B cell (primary cell): ENCODE measurements at regions not wholly inside any gene's neighbourhood (a gene's known extent, or its start where the extent isn't known, plus 50 kb on each side); places are given as distances from the start of the nearest gene placed in this dataset.

Experiments used
- ATAC-seq: fragments of 200-7000 bp; cut with Tn5 transposase; one replicate; pipeline ENCODE4 v1.10.0; 2021; ENCODE audit warnings: low read depth, mild to moderate bottlenecking, moderate number of reproducible peaks, moderate library complexity
- CTCF ChIA-PET: fragments of 350-600 bp; sonication (Branson Sonifier 250); formaldehyde crosslinking; loops from one replicate; lab custom pipeline; 2021; ENCODE audit warnings: antibody characterized with exemption, inconsistent platforms; lab: Charles Lee
- POLR2A ChIA-PET: fragments of 350-600 bp; sonication (Branson Sonifier 250); formaldehyde crosslinking; loops from one replicate; lab custom pipeline; 2021; ENCODE audit warnings: antibody characterized with exemption; lab: Charles Lee
- DNase-seq: peaks from one replicate; pipeline ENCODE4 v3.0.0; 2013
- H2AFZ ChIP-seq: 2 replicates; pipeline ENCODE4 v1.6.1; 2012; ENCODE audit warnings: mild to moderate bottlenecking, low read depth, low read length; ENCODE audit not compliant: insufficient read depth, poor library complexity, severe bottlenecking
- H3K27ac ChIP-seq, 2 donors: 1 replicate in 1 of 2; 2 replicates in 1 of 2; pipeline ENCODE4 v1.5.1; 2012 to 2013; ENCODE audit warnings: low read length in 2 of 2, mild to moderate bottlenecking in 2 of 2, moderate library complexity in 1 of 2
- H3K27me3 ChIP-seq, 4 experiments: fragments of 200-600 bp in 1 of 4; sonication (generic) in 1 of 4; replicated peaks in 1 of 4; 1 replicate in 2 of 4; 2 replicates in 2 of 4; pipeline versions ENCODE4 v1.6.1 to v1.7.0; 2013 to 2016; ENCODE audit warnings: low read length in 3 of 4, mild to moderate bottlenecking in 2 of 4, mixed read lengths in 1 of 4, moderate library complexity in 1 of 4; ENCODE audit not compliant: insufficient read depth in 4 of 4, control insufficient read depth in 3 of 4; ENCODE audit errors: control extremely low read depth in 1 of 4
- H3K36me3 ChIP-seq, 2 experiments: replicated peaks in 1 of 2; 1 replicate in 1 of 2; 2 replicates in 1 of 2; pipeline versions ENCODE4 v1.6.1 to v1.7.1; 2013; ENCODE audit warnings: low read length in 1 of 2; ENCODE audit not compliant: insufficient read depth in 2 of 2, control insufficient read depth in 1 of 2; ENCODE audit errors: control extremely low read depth in 1 of 2, extremely low read depth in 1 of 2
- H3K4me1 ChIP-seq, 2 donors: fragments of 200-600 bp in 1 of 2; sonication (generic) in 1 of 2; 1 replicate in 1 of 2; 2 replicates in 1 of 2; pipeline versions ENCODE4 v1.5.1 to v1.6.1; 2013 to 2017; ENCODE audit warnings: low read length in 2 of 2; ENCODE audit not compliant: control insufficient read depth in 2 of 2, insufficient read depth in 2 of 2
- H3K4me2 ChIP-seq: replicated peaks from 2 replicates; pipeline ENCODE3; 2012; ENCODE audit warnings: mild to moderate bottlenecking, low read depth, low read length; ENCODE audit not compliant: poor library complexity, severe bottlenecking
- H3K4me3 ChIP-seq, 5 experiments: fragments of 200-600 bp in 1 of 5; sonication (generic) in 1 of 5; 1 replicate in 3 of 5; 2 replicates in 2 of 5; pipeline versions ENCODE4 v1.5.1 to v1.7.0; 2011 to 2016; ENCODE audit warnings: low read length in 4 of 5, mild to moderate bottlenecking in 4 of 5, low read depth in 2 of 5, control low read depth in 1 of 5, moderate library complexity in 1 of 5; ENCODE audit not compliant: insufficient read depth in 1 of 5; ENCODE audit errors: control extremely low read depth in 1 of 5, extremely low read depth in 1 of 5
- H3K79me2 ChIP-seq: fragments of 200-600 bp; sonication (generic); one replicate; pipeline ENCODE4 v1.6.0; 2016; ENCODE audit warnings: low read length; ENCODE audit not compliant: control insufficient read depth, insufficient read depth
- H3K9ac ChIP-seq: fragments of 200-600 bp; sonication (generic); 2 replicates; pipeline ENCODE4 v1.6.1; 2017; ENCODE audit warnings: mild to moderate bottlenecking, low read length, moderate library complexity
- H3K9me3 ChIP-seq, 3 donors: one replicate each; pipeline versions ENCODE4 v1.6.1 to v1.7.1; 2013; ENCODE audit warnings: low read length in 2 of 3; ENCODE audit not compliant: control insufficient read depth in 2 of 3, insufficient read depth in 1 of 3; ENCODE audit errors: control extremely low read depth in 1 of 3
- H4K20me1 ChIP-seq: 2 replicates; pipeline ENCODE4 v1.6.0; 2012; ENCODE audit warnings: mild to moderate bottlenecking, low read length; ENCODE audit not compliant: insufficient read depth, control insufficient read depth, poor library complexity, severe bottlenecking
- H3K27ac Mint-ChIP-seq: one replicate; pipeline ENCODE4 v1.8.0; 2021; ENCODE audit warnings: mixed read lengths
- H3K27me3 Mint-ChIP-seq: one replicate; pipeline ENCODE4 v1.8.0; 2021; ENCODE audit warnings: mixed read lengths
- H3K4me1 Mint-ChIP-seq: one replicate; pipeline ENCODE4 v1.8.0; 2021; ENCODE audit warnings: mixed read lengths
- H3K4me3 Mint-ChIP-seq: one replicate; pipeline ENCODE4 v1.8.0; 2021; ENCODE audit warnings: mixed read lengths
- H3K9me3 Mint-ChIP-seq: one replicate; pipeline ENCODE4 v1.8.0; 2022; ENCODE audit warnings: mixed read lengths; ENCODE audit not compliant: insufficient read depth
- EZH2 ChIP-seq: IDR thresholded peaks from 2 replicates; pipeline ENCODE4 v1.6.1; 2012; ENCODE audit warnings: borderline replicate concordance, low read depth, mild to moderate bottlenecking, moderate library complexity, low read length; ENCODE audit not compliant: insufficient read depth, poor library complexity, severe bottlenecking
- WGBS: methylation state at CpG from one replicate; pipeline ENCODE4 v1.1.5; 2013; ENCODE audit warnings: missing lambda C conversion rate; ENCODE audit not compliant: insufficient coverage; 5-methylcytosine and 5-hydroxymethylcytosine counted together
- intact Hi-C: fragments of 100-400 bp; cut with micrococcal nuclease; formaldehyde crosslinking; loops from one replicate; pipeline ENCODE4 v1.10.0; 2022
- TF ChIP-seq, protein P1 (sequence below): fragments of 200-600 bp; IDR thresholded peaks from one replicate; pipeline ENCODE4 v1.8.0; 2022; ENCODE audit warnings: antibody characterized with exemption, mild to moderate bottlenecking

DNA sequence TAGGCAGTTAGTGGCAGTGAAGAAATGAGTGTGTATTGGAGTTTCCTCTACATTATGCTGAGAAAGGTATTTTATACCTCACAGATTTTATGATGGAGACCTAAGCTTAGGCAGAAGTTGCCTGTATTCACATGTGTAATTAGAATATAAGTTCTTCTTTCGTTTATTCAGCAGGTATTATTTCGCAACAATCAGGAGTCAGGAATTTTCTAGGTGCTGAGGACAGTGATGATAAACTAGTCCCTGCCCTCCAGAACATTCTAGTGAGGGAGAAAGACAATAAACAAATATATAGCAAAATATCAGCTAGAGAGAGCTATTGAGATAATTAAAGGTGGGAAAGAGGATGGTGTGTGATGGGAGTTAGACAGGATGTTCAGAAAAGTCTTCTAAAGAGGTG, 345.7 kb downstream of the GRIN2B start:
- WGBS = no CpG with 5 or more reads among the region's 2 CpGs

DNA sequence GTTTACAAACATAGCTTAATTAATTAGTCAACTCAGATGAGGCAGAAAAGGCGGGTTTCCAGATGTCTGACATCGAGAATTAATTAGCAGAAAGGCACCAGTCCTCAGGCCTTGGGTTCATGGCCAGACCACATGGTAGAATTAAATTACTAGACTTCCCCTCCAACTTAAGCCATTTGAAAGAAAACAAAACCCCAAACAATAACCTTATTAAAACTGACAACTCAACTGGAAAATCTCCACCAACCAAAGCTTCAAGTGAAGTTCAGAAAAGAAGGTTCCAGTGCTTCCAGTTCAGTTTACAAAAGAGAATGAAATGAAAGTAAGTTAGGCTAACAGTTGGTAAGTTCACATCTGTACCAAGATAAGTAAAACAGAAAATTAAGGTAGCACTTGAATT, 349.5 kb downstream of the GRIN2B start:
- H2AFZ ChIP-seq = no peak overlapping the region
- no peaks in the 10 kb centered on the region for H3K27me3 ChIP-seq
- Mint-ChIP-seq H3K9me3 (no peaks in the 10 kb centered on the region), H3K4me1 (no peaks in the 10 kb centered on the region), H3K27ac (no peak overlapping the region), H3K27me3 (peaks cover 3% of the 10 kb centered on the region), H3K4me3 (no peak overlapping the region)
- ChIA-PET CTCF (no interaction called here), POLR2A (no interaction called here)
- no peak overlapping the region for H3K27ac ChIP-seq
- no peaks in the 10 kb centered on the region for H3K36me3 ChIP-seq
- DNase-seq (no peak), ATAC-seq (no peak)
- H3K4me3 ChIP-seq = no peak overlapping the region
- TF ChIP-seq, protein P1, sequence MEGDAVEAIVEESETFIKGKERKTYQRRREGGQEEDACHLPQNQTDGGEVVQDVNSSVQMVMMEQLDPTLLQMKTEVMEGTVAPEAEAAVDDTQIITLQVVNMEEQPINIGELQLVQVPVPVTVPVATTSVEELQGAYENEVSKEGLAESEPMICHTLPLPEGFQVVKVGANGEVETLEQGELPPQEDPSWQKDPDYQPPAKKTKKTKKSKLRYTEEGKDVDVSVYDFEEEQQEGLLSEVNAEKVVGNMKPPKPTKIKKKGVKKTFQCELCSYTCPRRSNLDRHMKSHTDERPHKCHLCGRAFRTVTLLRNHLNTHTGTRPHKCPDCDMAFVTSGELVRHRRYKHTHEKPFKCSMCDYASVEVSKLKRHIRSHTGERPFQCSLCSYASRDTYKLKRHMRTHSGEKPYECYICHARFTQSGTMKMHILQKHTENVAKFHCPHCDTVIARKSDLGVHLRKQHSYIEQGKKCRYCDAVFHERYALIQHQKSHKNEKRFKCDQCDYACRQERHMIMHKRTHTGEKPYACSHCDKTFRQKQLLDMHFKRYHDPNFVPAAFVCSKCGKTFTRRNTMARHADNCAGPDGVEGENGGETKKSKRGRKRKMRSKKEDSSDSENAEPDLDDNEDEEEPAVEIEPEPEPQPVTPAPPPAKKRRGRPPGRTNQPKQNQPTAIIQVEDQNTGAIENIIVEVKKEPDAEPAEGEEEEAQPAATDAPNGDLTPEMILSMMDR = no peak
- TF ChIP-seq EZH2 = no peak
- no peak overlapping the region for H3K4me2 ChIP-seq
- H3K9me3 ChIP-seq = no peaks in the 10 kb centered on the region
- no peaks in the 10 kb centered on the region for H3K4me1 ChIP-seq
- H4K20me1 ChIP-seq = no peaks in the 10 kb centered on the region
- no peak overlapping the region for H3K9ac ChIP-seq
- intact Hi-C loops = no loop called here
- 67% methylated on average over 2 of the region's 2 CpGs for WGBS
- no peaks in the 10 kb centered on the region for H3K79me2 ChIP-seq

More for the DNA sequence above, 345.7 kb downstream of the GRIN2B start:
- Histone ChIP-seq H3K79me2 (no peaks in the 10 kb centered on the region), H3K9me3 (no peaks in the 10 kb centered on the region), H3K27me3 (no peaks in the 10 kb centered on the region), H3K36me3 (no peaks in the 10 kb centered on the region), H3K4me3 (no peak overlapping the region), H3K4me2 (no peak overlapping the region), H3K9ac (no peak overlapping the region), H3K4me1 (no peaks in the 10 kb centered on the region), H3K27ac (no peak overlapping the region), H2AFZ (no peak overlapping the region), H4K20me1 (no peaks in the 10 kb centered on the region)
- CTCF ChIA-PET = no interaction called here
- POLR2A ChIA-PET = no interaction called here
- Mint-ChIP-seq H3K27ac (no peak overlapping the region), H3K4me1 (no peaks in the 10 kb centered on the region), H3K9me3 (no peaks in the 10 kb centered on the region), H3K4me3 (no peak overlapping the region), H3K27me3 (peaks cover 3% of the 10 kb centered on the region)
- TF ChIP-seq, protein P1 = no peak
- intact Hi-C loops = no loop called here
- no peak for DNase-seq
- no peak for ATAC-seq
